PC-3 (cell line): ENCODE measurements at regions not wholly inside any gene's neighbourhood (a gene's known extent, or its start where the extent isn't known, plus 50 kb on each side); places are given as distances from the start of the nearest gene placed in this dataset.

Source experiments
- EZH2 ChIP-seq: fragments of 300-600 bp; sonication (generic); IDR thresholded peaks from one replicate; pipeline ENCODE4 v1.6.1; 2017; ENCODE audit warnings: antibody characterized with exemption, mild to moderate bottlenecking, low read length; ENCODE audit not compliant: unreplicated experiment
- EZH2phosphoT487 ChIP-seq: fragments of 300-600 bp; sonication (generic); IDR thresholded peaks from 2 replicates; pipeline ENCODE4 v1.6.1; 2018; ENCODE audit warnings: mild to moderate bottlenecking, antibody characterized with exemption, low read length, borderline replicate concordance
- TF ChIP-seq, protein P1 (sequence below): fragments of 300-600 bp; sonication (generic); conservative IDR thresholded peaks from 2 replicates; pipeline ENCODE4 v1.5.1; 2017; ENCODE audit warnings: antibody characterized with exemption, low read depth, mild to moderate bottlenecking, low read length

- TF ChIP-seq, protein P1, sequence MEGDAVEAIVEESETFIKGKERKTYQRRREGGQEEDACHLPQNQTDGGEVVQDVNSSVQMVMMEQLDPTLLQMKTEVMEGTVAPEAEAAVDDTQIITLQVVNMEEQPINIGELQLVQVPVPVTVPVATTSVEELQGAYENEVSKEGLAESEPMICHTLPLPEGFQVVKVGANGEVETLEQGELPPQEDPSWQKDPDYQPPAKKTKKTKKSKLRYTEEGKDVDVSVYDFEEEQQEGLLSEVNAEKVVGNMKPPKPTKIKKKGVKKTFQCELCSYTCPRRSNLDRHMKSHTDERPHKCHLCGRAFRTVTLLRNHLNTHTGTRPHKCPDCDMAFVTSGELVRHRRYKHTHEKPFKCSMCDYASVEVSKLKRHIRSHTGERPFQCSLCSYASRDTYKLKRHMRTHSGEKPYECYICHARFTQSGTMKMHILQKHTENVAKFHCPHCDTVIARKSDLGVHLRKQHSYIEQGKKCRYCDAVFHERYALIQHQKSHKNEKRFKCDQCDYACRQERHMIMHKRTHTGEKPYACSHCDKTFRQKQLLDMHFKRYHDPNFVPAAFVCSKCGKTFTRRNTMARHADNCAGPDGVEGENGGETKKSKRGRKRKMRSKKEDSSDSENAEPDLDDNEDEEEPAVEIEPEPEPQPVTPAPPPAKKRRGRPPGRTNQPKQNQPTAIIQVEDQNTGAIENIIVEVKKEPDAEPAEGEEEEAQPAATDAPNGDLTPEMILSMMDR, result no peak
- TF ChIP-seq EZH2 (no peak), EZH2phosphoT487 (no peak)
These were observed 609.9 kb upstream of the SALL1 start for GRCh38 chr16:51761001-51761400.
